Endothelial cell of umbilical vein (primary cell): ENCODE measurements at regions not wholly inside any gene's neighbourhood (a gene's known extent, or its start where the extent isn't known, plus 50 kb on each side); places are given as distances from the start of the nearest gene placed in this dataset.
"Not testable (repeated sequence)": the region's sequence is repeated elsewhere in the genome, so short reads cannot be mapped to it uniquely, and the experiment has no call there.

Experiments used
- BruUV-seq: library from RNA; stranded (reverse); fragments of 400-500 nt; replicated peaks from 2 replicates; lab custom pipeline; 2021; lab: Mats Ljungman, UMichigan
- CTCF ChIA-PET: fragments of 300-600, 350-600 bp; sonication (Branson Sonifier 250); formaldehyde crosslinking; loops from one replicate; lab custom pipeline; 2021; ENCODE audit warnings: antibody characterized with exemption, inconsistent platforms; lab: Charles Lee
- POLR2A ChIA-PET: fragments of 300-600, 350-600 bp; sonication (Branson Sonifier 250); formaldehyde crosslinking; loops from one replicate; lab custom pipeline; 2021; ENCODE audit warnings: antibody characterized with exemption, inconsistent platforms; lab: Charles Lee
- DNase-seq: peaks from one replicate; pipeline ENCODE4 v3.0.0-alpha.2; 2011; ENCODE audit warnings: low read depth, low spot score
- FAIRE-seq: peaks from 2 replicates; lab custom pipeline; 2011; peaks lifted over from hg19 to GRCh38; lab: Jason Lieb, UNC
- H2AFZ ChIP-seq: 2 replicates; pipeline ENCODE4 v1.6.0; 2012; ENCODE audit warnings: low read depth, low read length, control low read depth, inconsistent platforms
- H3K27ac ChIP-seq: 2 replicates; pipeline ENCODE4 v1.5.1; 2011; ENCODE audit warnings: low read depth, mild to moderate bottlenecking, control low read depth, low read length, moderate library complexity; ENCODE audit not compliant: insufficient read depth
- H3K27me3 ChIP-seq, 2 experiments: 2 replicates each; pipeline versions ENCODE4 v1.6.0 to v1.6.1; 2011; ENCODE audit warnings: low read length in 2 of 2, mixed read lengths in 1 of 2; ENCODE audit not compliant: control insufficient read depth in 2 of 2, insufficient read depth in 2 of 2
- H3K36me3 ChIP-seq, 2 experiments: 2 replicates in 1 of 2; 3 replicates in 1 of 2; pipeline ENCODE4 v1.5.1; 2011; ENCODE audit warnings: low read length in 2 of 2, mild to moderate bottlenecking in 1 of 2, moderate library complexity in 1 of 2; ENCODE audit not compliant: control insufficient read depth in 2 of 2, insufficient read depth in 2 of 2; ENCODE audit errors: extremely low read depth in 1 of 2
- H3K4me1 ChIP-seq: 3 replicates; pipeline ENCODE4 v1.5.1; 2011; ENCODE audit warnings: mild to moderate bottlenecking, low read length; ENCODE audit not compliant: control insufficient read depth, insufficient read depth; ENCODE audit errors: extremely low read depth
- H3K4me2 ChIP-seq: 2 replicates; pipeline ENCODE4 v1.6.1; 2011; ENCODE audit warnings: low read length, control low read depth, mixed read lengths; ENCODE audit not compliant: insufficient read depth
- H3K4me3 ChIP-seq, 3 experiments: fragments of 200-600 bp in 1 of 3; sonication (generic), shearing (Covaris generic) in 1 of 3; replicated peaks in 1 of 3; 2 replicates each; pipeline ENCODE4 v1.5.1; 2011 to 2016; ENCODE audit warnings: control low read depth in 3 of 3, low read length in 3 of 3, mild to moderate bottlenecking in 2 of 3, inconsistent platforms in 1 of 3, low read depth in 1 of 3, moderate library complexity in 1 of 3; ENCODE audit not compliant: insufficient read depth in 1 of 3
- H3K79me2 ChIP-seq: 2 replicates; pipeline ENCODE4 v1.6.0; 2012; ENCODE audit warnings: low read length, inconsistent platforms; ENCODE audit not compliant: control insufficient read depth, insufficient read depth
- H3K9ac ChIP-seq: replicated peaks from 2 replicates; pipeline ENCODE3; 2011; ENCODE audit warnings: low read length, control low read depth; ENCODE audit not compliant: insufficient read depth; ENCODE audit errors: extremely low read depth
- H3K9me1 ChIP-seq: replicated peaks from 3 replicates; pipeline ENCODE4 v1.6.0; 2011; ENCODE audit warnings: mild to moderate bottlenecking, low read length; ENCODE audit not compliant: control insufficient read depth, insufficient read depth; ENCODE audit errors: extremely low read depth
- H3K9me3 ChIP-seq: replicated peaks from 2 replicates; pipeline ENCODE4 v1.5.1; 2012; ENCODE audit warnings: low read length, inconsistent platforms; ENCODE audit not compliant: control insufficient read depth, insufficient read depth
- H4K20me1 ChIP-seq: replicated peaks from 2 replicates; pipeline ENCODE3; 2011; ENCODE audit warnings: mild to moderate bottlenecking, low read length; ENCODE audit not compliant: control insufficient read depth, insufficient read depth; ENCODE audit errors: extremely low read depth
- dilution Hi-C: fragments of 300-500 bp; cut with MboI; formaldehyde crosslinking; loops from one replicate; pipeline ENCODE4 v1.15.0; 2019; ENCODE audit warnings: low sequenced_read_pairs; ENCODE audit not compliant: extremely low pct_ligation_motif_present
- intact Hi-C: fragments of 100-400 bp; cut with micrococcal nuclease; formaldehyde crosslinking; loops from one replicate; pipeline ENCODE4 v1.10.0; 2022

DNA sequence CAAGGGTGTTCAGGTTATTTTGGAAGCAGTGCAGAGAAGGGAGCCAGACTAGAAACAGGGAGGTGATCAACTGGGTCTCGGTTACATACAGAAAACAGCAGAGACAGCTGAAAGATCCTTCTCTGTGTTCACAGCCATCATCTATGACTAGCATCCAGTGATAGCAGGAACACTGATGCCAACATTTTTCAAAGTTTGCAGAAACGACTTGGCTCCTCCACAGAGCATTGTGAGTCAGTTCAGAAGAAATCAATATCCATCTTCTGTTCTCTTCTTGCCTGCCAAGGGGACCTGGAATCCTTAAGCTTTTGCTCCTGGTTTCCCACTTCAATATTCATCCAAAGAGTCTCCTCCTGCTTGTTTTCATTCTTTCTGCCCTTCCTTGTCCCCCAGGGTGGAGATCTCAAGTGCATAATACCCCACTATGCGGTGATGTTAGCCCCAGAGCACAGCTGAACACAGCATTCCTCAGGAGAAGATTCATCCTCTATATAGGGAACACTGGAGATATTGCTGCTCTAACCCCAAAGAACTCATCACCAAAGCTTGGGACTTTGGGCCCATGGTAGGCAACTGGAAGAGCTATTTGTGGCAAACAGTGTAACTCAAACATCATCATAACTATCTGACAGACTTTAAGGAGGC lies 122.6 kb downstream of the KBTBD2 start:
- CTCF ChIA-PET, H3K9ac ChIP-seq, FAIRE-seq, H3K9me3 ChIP-seq, dilution Hi-C loops, H4K20me1 ChIP-seq, H2AFZ ChIP-seq, H3K79me2 ChIP-seq, H3K4me3 ChIP-seq, H3K27ac ChIP-seq, H3K4me2 ChIP-seq, BruUV-seq, H3K4me1 ChIP-seq, H3K36me3 ChIP-seq, H3K27me3 ChIP-seq, H3K9me1 ChIP-seq, POLR2A ChIA-PET, DNase-seq: not testable (repeated sequence)
- intact Hi-C loops: loop anchor here (5.0 to 10.0 kb wide), 3 partner anchors 188 to 1118 kb away; partner anchors contain the start of gene FKBP9

DNA sequence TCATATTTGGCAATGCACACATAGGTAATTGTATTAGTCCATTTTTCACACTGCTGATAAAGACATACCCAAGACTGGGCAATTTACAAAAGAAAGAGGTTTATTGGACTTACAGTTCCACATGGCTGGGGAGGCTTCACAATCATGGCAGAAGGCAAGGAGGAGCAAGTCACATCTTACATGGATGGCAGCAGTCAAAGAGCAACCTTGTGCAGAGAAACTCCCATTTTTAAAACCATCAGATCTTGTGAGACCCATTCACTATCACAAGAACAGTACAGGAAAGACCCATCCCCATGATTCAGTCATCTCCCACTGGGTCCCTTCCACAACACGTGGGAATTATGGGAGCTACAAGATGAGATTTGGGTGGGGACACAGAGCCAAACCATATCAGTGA lies 123.2 kb downstream of the KBTBD2 start:
- H3K9ac ChIP-seq, H3K4me1 ChIP-seq, H3K9me1 ChIP-seq, H3K27ac ChIP-seq, DNase-seq, H4K20me1 ChIP-seq, H3K79me2 ChIP-seq, H3K9me3 ChIP-seq, POLR2A ChIA-PET, H3K4me3 ChIP-seq, H3K4me2 ChIP-seq, H3K36me3 ChIP-seq, BruUV-seq, FAIRE-seq, H2AFZ ChIP-seq, dilution Hi-C loops, H3K27me3 ChIP-seq: not testable (repeated sequence)
- intact Hi-C loops: loop anchor here (5.0 to 10.0 kb wide), 3 partner anchors 189 to 1119 kb away; partner anchors contain the start of gene FKBP9
- CTCF ChIA-PET: interaction anchor here (0.6 to 3.7 kb wide), 2 partner anchors 156 to 340 kb away, joined by 3 to 43 read pairs; partner anchors contain the start of gene RP9
